PC-3 (cell line): ENCODE measurements at regions not wholly inside any gene's neighbourhood (a gene's known extent, or its start where the extent isn't known, plus 50 kb on each side); places are given as distances from the start of the nearest gene placed in this dataset.

Experiments used
- EZH2 ChIP-seq: fragments of 300-600 bp; sonication (generic); IDR thresholded peaks from one replicate; pipeline ENCODE4 v1.6.1; 2017; ENCODE audit warnings: antibody characterized with exemption, mild to moderate bottlenecking, low read length; ENCODE audit not compliant: unreplicated experiment
- EZH2phosphoT487 ChIP-seq: fragments of 300-600 bp; sonication (generic); IDR thresholded peaks from 2 replicates; pipeline ENCODE4 v1.6.1; 2018; ENCODE audit warnings: mild to moderate bottlenecking, antibody characterized with exemption, low read length, borderline replicate concordance
- TF ChIP-seq, protein P1 (sequence below): fragments of 300-600 bp; sonication (generic); conservative IDR thresholded peaks from 2 replicates; pipeline ENCODE4 v1.5.1; 2017; ENCODE audit warnings: antibody characterized with exemption, low read depth, mild to moderate bottlenecking, low read length

DNA sequence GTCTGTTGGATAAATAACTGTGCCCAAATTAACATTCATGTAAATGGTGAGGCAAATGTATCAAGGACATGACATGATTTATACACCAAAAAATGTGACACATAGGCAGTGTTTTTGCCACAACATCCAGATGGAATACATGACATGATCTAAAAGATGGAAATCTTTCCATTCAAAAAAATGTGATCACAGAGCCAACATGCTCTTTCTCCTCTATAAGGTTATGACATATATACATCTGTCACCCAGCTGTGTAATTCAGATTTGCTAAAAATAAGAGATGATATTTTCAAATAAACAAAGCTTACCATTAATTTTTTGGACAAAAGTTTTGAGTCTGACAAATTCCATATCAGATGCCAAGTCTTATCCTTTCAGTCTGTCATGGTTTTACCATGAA is 95.5 kb upstream of the COL3A1 start:
- TF ChIP-seq EZH2 (no peak), EZH2phosphoT487 (no peak)
- TF ChIP-seq, protein P1, sequence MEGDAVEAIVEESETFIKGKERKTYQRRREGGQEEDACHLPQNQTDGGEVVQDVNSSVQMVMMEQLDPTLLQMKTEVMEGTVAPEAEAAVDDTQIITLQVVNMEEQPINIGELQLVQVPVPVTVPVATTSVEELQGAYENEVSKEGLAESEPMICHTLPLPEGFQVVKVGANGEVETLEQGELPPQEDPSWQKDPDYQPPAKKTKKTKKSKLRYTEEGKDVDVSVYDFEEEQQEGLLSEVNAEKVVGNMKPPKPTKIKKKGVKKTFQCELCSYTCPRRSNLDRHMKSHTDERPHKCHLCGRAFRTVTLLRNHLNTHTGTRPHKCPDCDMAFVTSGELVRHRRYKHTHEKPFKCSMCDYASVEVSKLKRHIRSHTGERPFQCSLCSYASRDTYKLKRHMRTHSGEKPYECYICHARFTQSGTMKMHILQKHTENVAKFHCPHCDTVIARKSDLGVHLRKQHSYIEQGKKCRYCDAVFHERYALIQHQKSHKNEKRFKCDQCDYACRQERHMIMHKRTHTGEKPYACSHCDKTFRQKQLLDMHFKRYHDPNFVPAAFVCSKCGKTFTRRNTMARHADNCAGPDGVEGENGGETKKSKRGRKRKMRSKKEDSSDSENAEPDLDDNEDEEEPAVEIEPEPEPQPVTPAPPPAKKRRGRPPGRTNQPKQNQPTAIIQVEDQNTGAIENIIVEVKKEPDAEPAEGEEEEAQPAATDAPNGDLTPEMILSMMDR, result no peak
